GM21619 (cell line): ENCODE measurements at regions not wholly inside any gene's neighbourhood (a gene's known extent, or its start where the extent isn't known, plus 50 kb on each side); places are given as distances from the start of the nearest gene placed in this dataset.
"Not testable (repeated sequence)": the region's sequence is repeated elsewhere in the genome, so short reads cannot be mapped to it uniquely, and the experiment has no call there.

Experiments used
- ATAC-seq: cut with Tn5 transposase; IDR thresholded peaks from one replicate; pipeline ENCODE4 v1.9.1; 2021; ENCODE audit not compliant: unreplicated experiment

DNA sequence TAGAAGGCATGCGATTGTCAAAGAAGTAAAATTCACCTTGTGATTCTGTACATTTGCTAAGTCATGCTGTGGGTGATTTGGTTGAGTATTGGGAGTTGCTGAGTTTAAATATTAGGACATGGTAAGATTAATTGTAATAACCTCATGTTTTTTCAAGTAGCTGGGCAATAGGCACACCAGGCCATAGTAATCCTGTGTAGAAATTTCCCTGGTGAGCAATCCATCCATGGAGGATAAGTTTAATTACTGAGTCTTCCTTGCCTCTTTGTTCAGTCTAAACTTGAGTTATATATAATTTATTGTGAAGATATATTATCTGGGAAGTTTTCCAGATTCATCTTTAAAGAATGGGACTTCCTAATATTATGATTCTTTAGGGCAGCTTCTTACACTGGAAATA, 221.1 kb upstream of the NUDT12 start:
- ATAC-seq = no peak

DNA sequence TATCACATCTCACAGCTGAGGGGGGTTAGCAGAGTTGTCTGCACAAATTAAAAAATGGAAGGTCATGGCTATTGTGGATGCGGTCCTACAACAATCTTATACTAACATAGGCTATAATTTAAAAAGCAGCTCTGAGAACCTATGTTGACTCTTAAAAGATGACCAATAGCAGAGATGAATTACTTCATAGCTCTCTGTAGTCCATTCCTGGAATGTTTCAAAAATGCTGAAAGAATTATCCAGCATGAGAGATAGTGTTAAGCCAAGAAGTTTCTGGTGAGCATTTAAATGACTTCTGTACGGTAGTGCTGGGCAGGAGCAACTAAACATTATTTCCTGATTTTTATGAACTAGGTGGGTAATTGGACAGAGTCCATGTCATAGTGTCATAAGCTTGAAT, 218.2 kb upstream of the NUDT12 start:
- ATAC-seq = no peak

DNA sequence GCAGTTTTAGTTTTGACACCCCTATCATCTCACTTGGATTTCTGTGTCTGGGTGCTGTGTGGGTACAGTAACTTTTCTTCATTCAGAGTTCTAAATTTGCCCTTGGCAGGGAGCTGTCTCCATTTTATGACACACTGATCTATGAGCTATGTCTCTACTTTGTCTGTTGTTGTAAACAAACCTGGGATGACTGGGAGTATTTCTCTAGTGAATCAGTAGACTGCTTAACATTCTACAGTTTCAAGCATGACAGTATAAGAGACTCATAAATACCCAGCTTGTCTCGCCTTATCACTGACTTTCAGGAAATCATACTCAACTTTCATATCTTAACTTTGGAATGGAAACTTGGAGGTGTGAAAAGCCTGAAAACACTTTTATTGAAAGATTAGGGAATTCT, 212.1 kb upstream of the NUDT12 start:
- no peak for ATAC-seq

DNA sequence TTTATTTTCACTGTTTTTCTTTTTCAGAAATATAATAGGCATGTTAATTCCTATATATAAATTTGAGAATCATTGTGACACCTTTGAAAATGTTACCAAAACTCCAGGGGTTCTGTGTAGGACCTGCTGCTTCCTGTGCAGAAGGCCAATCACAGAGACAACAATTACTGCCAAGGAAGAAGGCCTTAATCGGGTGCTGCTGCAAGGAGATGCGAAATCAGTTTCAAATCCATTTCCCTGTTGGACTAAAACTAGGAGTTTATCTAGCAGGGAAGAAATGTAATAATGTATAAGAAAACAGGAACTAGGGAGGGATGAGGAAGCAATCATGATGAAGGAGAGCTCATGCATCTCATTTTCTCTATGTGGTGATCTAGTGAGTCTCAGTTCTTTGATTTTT, 209.7 kb upstream of the NUDT12 start:
- ATAC-seq = no peak

DNA sequence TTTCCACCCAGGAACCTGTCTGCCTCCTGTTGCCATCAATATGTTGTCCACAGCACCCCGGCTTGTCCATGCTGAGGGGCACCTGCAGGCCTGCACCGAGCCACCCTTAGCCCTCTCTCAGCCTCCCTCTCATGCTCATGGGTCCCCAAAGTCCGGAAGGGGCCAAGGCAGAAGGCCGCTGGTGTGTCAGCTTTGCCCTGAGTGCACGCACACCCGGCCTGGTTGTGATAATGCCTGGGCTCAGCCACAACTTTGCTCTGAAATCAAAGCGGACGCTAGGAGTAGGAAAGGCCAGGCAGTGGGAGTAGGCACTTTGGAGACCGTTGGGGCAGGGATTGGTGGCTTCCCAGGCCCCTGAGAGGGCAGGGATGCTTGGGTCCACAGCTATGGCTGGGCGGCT, 201.8 kb upstream of the NUDT12 start:
- no peak for ATAC-seq

DNA sequence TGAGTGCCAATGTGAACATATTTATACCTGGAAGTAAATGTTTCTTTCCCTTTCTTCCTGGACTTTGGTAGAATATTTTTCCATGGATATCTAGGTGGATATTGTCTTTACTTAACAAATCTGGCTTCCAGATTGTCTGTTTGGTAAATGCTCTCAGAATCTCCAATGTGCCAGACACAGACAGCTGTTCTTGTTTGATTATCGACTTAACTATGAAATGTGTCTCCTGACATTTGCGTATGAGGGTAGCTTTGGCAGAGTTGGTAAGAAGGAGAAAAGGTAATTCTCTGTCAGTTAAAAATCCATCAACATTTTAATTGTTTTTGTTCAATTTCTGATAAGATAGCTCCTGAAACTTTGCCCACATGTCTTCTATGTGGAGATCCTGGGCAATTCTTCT, 196.4 kb upstream of the NUDT12 start:
- no peak for ATAC-seq

DNA sequence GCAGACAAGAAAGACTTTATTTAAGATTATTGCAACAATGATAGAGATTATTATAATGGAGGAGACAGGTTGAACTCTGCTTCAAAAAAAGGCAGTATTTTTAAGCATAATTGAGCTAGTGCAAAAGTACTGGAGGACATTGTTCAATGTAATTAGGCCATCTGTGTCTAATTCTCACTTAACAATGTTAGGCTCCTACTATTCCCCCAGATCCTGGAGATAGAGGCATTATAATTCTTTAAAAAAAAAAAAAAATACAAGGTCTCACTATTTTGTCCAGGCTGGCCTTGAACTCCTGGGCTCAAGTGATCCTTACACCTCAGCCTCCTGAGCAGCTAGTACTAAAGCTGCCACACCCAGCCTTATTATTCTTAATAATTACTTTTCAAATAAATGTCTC, 193.4 kb upstream of the NUDT12 start:
- no peak for ATAC-seq

DNA sequence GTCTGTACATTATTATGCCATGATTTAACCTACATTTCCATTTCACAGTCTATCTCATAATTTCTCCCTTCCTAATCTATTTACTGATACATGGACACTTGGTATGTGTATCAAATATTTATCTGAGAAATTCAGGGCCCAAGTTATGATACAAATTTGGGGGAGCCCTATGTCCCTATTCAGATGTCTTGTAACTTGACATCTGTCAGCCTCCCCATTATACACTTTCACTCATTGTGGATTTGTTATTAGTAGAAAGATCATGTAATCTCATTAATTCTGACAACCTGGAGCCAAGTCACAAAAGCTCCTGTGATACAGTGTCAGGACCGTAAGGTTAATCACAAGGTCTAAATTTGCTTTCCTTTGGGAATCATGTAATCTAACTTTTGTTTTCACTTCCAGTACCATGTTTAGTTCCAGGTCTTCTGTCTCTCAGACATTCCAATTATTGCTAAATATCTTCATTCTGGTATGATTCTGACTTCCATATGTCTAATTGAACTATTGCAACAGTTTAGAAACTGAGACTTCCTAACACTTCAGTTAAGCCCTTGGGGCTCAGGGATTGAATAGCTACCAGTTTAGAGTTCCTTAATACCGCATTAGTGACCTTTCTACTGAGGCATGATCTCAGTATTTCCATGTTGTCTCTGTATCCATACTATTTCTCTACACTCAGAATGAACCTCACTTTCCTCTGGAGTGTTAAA, 182.9 kb upstream of the NUDT12 start:
- no peak for ATAC-seq

DNA sequence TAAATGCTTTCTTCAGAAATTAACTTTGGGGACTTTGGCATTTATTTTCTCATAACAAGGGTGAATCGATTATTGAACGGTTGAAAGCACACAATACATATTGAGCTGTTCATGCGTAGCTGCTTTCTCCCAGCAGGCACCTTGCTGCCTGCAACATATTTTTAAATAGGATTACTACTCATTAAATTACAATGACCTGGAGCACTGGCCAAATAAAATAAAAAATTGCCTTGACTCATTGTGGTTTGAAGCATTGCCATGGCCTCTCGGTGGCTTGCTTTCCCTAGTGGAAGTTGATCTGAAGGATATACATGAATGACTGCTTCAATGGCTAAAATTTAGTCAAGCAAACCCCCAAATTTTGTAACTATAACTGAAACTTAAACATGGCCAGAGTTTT, 181.6 kb upstream of the NUDT12 start:
- no peak for ATAC-seq

DNA sequence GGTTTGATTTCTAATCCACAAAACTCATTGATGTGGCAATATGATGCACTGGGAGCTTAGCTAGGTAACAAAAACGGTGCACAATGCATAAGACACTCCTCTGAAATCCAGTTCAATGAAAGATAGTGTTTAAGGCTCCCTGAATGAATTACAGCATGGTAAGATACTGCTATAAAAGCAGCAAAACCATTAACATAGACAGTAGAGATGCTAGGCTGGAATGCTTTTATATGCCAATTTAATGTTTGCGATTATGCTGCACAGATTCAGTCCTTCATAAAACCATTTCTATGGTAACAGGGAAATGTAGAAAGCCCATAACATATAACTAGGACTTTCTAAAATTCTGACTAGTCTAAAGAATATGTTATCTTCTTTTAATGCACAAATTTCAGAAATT, 180.8 kb upstream of the NUDT12 start:
- ATAC-seq = no peak

DNA sequence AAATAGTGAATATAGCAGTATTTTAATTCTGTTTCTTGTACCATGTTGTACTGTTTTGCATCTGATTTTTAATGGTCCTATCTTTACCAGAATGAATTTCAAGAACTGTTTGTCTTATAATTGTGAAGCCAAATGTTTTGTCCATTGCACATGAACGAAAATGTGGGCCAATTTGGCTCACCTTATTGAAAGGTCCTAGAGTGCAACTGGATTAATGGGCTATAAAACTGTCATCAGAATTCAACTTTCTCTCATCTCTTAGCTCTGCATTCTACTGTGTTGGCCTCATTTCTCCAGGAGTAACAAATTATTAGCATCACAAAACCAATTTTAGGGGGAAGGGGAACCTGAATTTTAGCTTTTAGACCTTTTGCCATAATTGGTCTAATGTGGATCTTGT, 179.4 kb upstream of the NUDT12 start:
- ATAC-seq = no peak

DNA sequence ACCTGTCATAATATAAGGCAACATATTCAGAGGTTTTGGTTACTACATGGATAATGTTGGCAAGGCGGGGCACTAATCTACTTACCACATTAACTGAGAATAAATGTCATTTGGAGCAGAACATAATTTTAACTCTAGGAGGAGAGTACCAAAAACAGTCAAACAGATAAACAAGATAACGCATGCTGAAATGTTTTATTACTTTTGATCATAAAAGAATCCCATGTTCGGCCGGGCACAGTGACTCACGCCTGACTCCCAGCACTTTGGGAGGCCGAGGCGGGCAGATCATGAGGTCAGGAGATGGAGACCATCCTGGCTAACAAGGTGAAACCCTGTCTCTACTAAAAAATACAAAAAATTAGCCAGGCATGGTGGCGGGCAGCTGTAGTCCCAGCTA, 173.8 kb upstream of the NUDT12 start:
- ATAC-seq = not testable (repeated sequence)

DNA sequence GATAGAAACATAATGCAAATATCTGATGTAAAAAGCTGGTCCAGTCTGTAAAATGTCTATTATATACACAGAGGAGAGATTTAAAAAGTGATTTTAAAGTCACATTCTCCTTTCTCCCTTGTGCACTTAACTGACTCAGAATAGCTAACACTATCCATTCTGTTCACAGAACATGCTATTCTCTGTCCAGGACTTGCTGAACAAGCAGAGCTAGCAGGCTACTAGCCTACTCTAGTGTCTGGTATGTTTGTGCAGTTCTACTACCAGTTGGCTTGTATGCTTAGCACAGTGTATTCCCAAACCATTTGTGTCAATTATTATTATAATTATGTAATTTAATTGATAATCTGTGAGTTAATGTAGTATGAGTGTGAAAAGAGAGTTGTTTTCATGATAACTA, 161.7 kb upstream of the NUDT12 start:
- ATAC-seq = no peak

DNA sequence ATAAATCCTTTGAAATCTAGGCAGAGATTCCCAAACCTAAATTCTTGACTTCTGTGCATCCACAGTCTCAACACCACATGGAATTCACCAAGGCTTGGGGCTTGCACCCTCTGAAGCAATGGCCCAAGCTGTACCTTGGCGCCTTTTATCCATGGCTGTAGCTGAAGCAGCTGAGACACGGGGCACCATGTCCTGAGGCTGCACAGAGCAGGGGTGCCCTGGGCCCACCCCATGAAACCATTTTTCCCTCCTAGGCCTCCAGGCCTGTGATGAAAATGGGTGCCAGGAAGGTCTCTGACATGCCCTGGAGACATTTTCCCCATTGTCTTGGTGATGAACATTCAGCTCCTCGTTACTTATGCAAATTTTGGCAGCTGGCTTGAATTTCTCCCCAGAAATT, 158.6 kb upstream of the NUDT12 start:
- no peak for ATAC-seq

DNA sequence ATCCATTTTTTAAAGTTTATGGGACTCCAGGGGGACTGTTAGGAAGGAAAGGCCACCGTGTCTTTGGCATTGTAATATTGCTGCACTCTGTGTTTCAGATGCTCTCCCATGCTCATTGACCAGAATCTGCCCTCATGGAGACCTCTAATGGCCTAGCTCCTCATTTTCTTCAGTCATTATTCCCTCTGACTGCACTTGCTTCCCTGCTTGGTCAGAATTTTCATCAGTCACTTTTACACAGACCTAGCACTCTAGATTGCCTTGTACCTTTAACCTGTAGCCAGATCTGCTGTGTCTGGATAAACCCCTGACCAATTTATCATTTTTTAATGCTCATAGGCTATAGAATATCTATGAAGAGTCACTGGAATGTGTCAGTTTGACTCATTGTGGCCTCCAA, 155.5 kb upstream of the NUDT12 start:
- ATAC-seq = no peak

DNA sequence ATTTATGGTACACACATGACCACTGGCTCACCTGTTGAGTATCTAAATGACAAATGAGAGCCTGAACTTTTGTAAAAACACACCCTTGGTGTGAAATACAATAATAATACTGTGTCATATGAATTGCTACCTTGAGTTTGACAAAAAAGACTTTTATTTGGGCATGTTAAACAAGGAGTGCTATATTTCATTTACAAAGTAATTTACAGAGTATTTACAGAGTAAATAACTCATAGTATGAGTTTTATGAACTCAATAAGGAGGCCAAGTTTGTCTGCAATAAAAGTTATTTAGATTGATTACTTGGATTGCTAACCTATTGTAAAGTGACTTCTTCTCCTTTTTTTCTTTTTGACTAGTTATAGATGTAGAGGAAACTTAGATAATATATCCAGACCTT, 146.0 kb upstream of the NUDT12 start:
- no peak for ATAC-seq

DNA sequence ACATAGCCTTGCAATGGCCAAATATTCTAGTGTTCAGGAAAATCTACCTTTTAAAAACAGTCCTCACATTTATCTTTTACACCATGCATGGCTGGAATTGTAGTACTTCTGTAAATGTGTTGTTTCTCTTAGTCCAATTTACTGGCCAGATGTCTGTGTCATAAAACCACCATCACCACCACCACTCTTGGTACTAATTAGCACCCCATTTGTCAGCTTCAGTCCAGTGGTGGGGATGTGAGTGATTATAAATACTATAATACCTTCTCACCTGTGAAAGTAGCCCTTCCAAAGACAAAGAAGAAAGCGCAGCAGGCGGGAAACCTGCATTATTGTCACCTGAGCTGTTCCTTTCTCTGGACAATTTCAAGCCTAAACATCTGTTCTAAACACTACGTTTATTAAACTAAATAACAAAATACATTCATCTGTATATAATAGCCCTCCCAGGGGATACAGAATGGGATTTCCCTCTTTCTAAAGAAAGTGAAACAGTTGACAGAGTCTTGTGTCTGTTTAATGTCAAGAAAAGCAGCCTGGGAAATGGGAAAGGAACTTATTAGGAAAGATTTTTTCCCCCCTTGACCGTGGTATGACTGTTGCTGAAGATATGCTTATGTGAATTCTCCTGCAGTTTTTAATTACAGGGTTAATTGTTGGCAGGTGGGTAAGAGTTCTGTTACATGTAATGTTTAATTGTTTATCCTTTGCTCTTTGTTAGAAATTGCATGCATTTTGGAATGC, 144.5 kb upstream of the NUDT12 start:
- no peak for ATAC-seq

DNA sequence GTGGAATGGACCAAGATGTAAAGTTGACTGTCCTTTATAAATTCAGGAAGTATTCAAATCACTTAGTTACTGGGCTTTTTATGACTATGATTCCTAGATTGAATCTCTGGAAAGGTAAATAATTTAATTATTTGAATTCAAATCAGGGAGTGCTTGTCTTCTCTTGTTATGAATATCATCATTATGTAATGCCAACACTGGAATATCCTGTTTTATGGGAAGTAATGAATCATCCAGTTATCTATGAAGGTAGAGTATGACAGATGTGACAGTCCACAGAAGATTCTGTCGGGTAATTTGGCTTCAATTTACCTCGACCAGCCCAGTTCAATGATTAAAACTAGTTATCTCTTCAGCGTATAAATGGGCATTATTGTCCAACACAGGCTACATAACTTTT, 141.0 kb upstream of the NUDT12 start:
- ATAC-seq = no peak

DNA sequence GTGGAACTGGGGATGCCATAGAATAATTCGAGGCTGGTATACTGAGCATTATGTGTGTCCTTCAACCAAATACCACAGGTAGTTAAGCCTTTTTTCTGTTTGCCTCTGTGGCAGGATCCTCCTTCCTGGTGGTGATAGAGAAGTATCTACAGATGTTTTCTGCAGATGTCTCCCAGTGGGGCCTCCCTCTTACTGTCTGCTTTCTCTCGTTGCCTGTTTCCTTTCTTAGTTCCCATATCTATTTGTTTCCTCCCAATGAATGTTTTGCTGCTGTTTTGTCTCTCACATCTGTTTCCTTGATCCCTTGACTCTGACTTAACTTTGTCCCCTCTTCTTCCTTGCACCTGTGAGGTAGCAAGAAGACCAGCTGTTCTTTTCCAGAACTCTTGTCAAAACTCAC, 130.9 kb upstream of the NUDT12 start:
- no peak for ATAC-seq

DNA sequence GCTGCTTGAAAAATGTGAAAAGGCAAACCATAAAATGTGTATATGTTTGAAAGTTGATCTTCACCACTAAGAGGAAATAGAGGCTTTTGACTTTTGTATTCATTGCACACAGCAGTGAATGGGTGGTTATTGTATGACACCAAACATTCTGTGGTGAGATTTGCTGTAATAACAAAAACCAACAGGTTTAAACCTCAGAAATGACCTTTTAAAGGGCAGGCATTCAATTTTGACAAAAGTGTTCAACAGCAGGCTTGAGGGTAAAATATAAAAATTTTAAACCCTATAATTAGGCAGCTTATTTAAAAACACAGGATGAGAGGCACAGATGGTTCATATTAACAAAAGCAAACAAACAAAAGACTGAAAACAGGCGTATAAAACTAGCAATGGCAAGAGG, 128.1 kb upstream of the NUDT12 start:
- no peak for ATAC-seq

DNA sequence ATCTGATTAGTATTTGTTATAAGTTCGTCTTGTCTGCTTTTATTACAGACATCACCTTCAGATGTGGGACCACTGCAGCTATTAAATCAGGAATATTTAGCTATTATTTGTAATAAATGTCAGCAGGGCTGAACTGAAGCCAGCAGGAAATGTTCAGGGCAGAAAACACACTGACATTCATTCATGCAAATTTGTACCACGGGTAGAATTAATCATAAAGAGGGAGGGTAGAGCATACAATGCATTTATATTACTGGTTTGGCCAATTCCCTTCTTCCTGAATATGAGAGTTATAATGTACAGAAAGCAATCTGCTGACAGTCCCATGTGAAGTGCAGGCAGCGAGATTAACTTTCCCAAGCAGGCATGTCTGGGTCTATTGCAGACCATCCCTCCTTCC, 117.3 kb upstream of the NUDT12 start:
- no peak for ATAC-seq

DNA sequence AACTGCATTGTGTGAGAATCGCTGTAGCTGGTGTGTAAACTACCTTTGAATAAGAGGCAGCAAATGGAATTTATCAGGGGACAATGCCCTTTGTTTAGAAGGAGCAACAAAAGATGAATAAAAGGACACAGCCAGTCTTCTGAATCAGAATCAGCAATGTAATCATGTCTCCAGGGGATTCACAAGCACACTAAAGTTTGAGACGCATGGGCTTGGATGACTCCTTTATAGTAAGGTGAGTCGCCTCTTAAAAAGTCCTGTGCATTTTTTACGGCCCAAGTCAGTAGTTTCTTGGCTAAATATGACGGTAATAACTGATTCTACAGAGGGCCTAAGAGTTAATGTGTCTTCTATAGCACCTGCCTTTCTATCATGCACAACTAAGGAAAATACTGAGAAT, 113.6 kb upstream of the NUDT12 start:
- ATAC-seq = not testable (repeated sequence)

DNA sequence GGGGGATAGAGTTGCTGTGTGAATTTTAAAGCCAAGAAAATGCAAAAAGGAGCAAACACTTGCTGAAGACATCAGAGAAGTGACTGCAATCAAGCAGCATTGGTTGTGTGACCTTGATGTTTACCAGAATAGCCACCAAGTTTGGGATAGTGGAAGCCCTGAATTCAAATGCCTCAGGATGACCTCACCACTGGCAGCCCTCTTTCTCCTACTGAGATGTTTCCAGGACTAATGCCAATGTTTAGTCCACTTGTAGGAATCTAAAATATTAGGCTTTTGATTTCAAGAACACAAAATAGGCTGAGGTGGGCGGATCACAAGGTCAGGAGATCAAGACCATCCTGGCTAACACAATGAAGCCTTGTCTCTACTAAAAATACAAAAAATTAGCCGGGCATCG, 112.2 kb upstream of the NUDT12 start:
- no peak for ATAC-seq
